NCI-H1930 (cell line): ENCODE measurements at regions not wholly inside any gene's neighbourhood (a gene's known extent, or its start where the extent isn't known, plus 50 kb on each side); places are given as distances from the start of the nearest gene placed in this dataset.

Source experiments
- DNase-seq, 2 experiments: peaks; one replicate each; lab custom pipeline; 2025; lab: John Stamatoyannopoulos, UW

DNA sequence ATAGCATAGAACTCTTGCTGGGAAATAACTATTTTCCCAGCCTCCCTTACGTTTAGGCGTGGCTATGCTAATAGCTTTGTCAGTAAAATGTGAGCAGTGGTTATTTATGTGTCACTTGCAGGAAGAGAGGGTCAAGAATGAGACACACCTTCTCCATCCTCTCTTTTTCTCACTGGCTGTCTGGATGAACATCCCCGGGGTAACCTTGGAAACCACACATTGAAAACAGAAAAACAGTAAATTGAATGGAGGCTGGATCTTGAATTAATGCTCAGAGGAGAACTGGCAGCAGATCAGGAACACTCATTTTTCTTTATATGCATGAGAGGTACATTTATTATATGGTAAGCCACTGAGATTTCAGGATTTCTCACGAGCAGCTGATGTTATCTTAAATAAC, 127.6 kb downstream of the DNAJB9 start:
- no peak for DNase-seq

DNA sequence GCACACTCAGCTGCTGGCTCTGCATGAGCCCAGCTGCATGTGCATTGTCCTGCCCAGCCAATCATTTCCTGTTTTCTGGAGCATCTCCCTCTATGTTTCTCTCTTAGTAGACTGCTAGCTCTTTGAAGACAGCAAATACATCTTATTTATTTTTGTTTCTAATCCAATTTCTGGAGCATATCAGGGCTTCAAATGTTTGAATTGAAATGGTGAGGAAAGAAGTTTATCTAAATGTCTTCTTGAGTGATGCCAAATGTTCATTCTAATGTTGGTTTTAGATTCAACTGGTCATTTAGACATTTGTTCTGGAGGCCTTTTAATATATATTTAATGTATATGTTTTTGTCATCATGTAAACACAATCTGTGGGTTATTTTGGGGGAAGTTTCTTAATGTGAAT, 141.9 kb downstream of the DNAJB9 start:
- no peak for DNase-seq

DNA sequence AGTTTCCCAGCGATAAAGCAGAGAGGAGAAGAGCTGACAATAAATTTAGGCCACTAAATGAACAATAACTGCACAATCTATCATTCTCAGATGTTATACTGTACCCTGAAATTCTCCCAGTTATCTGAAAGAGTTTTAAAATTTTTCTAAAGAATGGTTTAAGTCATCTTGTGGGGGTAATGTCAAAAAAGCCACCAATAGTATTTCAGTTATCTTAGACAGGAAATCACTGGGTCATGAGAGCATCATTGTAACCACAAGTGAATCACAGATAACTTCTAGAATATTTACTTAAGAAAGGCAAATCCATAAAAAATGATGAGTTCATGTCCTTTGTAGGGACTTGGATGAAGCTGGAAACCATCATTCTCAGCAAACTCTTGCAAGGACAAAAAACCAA, 147.1 kb downstream of the DNAJB9 start:
- no peak for DNase-seq

DNA sequence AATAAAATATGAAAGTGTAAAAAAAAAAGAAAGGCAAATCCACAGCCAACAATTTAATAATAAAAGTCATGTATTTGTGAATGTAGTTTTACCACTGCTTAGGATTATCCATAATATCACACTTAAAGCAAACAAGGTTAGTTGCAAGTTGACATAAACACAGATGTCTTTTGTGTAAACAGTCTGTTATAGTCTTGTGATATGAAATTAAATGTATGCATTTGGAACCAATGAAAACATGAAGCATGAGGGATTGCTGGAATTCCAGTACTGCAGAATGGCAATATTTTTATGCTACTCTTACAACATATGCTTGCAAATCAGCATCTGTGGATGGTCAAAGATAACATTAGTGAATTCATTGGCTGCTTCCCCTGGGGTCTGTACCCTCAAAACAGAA, 148.1 kb downstream of the DNAJB9 start:
- DNase-seq = no peak

DNA sequence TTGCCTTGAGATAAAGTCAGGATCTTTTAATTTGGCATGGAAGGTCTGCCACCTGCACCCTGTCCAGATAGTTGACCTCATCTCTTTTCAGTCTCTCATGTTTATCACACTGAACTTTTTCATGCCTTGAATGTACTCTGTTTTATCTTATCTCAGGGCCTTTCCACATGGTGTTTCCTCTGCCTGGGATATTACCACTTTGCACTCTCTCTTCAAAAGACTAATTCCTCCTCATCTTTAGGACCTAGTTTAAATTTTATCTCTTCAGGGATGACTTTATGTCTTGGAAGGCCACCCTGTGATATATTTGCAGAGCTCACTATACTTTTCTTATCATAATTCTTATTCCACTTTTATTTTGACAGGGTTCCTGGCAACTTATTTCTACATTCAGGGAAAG, 150.0 kb downstream of the DNAJB9 start:
- DNase-seq = no peak

DNA sequence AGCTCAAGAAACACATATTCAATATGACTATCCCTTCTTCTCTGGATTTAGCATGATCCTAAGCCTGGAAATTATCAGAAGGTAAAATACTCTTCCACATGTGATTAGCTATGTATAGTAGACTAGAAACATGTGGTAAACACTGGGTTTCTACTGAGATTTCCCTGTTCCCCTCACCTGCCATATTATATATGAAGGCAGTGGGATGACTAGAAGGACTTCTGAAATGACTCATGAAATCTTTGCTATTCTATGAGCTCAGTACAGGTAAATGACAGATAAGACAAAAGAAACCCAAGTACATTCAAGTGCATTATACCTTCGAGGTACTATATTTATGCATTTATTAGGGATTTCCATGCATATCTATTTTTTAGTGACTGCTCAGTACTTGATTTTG, 152.9 kb downstream of the DNAJB9 start:
- DNase-seq = no peak

DNA sequence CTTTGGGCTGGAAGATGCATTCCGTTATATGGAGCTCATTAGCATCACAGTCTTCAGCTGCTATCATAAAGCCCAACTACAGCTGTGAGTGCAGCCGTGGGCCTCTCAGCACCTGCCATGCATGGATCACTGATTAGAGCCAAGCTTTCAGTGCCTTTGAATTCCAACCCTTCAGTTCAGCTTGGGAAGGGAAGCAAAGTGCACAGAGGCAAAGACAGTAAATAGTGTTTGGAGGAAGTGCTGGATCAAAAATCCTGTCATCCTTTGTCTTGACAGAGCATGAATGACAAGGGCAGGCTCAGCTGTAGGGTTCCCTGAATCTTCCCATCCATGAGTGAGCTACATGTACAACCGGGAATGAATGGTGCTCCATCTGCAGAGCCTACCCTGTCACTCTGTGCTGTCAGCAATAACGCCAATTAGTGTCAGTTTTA, 153.7 kb downstream of the DNAJB9 start:
- no peak for DNase-seq

DNA sequence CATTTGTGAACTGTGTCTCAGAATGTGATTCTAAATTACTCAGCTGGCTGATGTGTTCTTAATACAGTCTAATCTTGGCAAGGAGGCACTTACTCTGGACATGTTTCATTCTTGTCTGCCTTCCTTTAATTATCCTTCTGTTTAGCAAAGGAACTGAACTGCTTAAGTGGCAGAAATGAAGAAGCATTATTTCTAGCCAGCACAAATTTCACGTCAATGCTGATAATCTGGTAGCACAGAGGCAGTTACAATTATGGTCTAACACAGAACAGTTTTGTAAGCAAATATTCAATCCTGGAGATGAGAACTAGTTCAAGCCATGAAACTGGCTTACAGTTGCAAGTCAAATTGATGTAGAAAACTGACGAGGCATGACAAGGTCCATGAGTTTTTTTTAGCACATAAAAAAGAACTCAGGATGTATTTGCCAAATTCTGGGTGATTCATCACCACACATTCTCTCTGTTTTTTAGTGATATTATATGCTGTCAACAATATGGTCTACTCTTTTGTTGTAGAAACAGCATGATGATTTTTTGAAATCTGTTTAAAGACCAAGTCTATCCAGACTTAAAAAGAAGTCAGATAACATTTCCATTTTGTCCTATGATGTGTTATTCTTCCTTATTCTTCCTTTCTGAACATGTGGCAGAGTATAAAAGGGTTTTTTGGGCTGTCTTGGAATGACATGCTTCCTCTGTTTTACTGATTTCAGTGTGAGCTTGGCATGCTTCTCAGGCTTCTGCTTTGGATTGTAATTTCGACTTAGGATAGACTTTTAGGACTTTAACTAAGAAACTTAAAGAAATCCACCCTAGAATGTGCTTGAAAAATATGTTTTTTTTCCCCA, 154.8 kb downstream of the DNAJB9 start:
- DNase-seq = no peak

DNA sequence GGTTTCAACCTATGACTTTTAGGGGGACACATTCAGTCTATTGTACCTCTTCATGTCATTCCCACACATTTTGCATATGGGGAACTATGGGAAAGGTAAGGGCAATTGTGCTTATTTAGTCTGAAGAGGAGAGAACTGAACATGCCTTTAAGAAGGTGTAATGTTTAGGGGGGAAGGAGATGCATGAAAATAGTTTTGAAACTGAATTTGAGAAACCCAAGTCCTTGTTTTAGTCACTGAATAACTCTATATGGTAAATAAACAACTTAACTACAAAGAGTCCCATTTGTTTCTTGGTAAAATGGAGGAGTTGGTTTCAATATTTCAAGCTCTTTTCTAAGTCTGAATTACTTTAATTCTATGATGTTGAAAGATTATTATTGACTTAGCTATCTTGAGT, 166.1 kb downstream of the DNAJB9 start:
- no peak for DNase-seq

DNA sequence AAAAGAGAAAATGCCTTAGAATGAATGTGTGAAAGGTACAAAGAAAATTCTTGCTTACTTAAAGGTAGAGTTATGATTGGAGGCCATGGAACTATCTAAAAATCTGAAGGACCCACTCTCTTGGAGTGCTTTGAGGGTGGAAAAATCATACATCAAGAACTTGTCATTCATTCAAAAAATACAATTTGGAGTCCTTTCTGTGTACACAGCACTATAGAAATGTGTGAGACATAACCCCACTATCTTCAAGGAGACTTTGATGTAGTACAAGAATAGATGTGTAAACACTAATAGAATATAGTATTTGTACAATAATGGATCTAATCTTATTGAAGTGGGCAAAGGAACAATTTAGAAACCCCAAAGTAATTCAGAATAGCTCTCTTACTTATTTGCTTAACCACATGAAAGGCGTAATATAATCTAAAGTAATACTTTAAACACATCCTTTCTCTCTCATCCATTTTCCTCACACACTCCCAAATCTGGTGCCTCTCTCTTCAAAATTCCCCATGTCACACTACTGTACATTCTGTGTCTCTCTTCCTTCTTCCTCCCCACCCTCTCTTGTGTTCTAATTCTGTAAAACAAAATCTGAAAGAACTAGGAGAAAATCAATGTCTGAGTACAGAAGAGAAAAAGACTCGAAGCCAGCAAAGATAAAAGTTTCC, 166.7 kb downstream of the DNAJB9 start:
- no peak for DNase-seq

DNA sequence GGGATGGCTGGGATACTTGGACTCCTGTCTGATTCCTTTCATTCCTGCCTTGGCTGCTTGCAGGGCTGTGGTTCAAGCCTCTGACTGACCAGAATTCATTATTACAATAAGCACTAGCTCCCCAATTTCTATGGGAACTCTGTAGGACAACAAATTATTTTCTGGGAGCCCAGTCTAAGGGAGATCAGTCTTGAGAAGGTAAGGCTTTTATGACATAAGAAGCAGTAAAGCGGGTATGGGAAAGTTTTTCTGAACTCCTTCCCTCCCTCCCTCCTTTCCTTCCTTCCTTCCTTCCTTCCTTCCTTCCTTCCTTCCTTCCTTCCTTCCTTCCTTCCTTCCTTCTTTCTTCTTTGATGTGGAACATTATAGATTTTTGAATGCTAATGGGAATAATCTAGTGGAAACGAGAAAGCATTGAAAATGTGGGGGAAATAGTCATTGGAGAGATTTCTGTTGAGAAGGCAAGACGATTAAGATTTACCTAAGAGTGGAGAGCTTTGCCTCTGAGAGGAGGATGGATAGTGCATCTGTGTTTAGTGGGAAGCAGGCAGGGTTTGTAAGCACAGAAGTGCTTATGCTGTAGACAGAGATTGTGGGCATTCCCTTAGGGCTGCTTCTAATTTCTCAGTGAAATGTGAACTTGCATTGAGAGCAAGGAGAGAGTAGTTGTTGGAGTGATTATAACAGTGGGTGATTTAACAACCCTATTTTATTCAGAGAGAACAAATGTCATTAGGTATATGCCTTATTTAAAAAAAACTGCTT, 201.5 kb downstream of the DNAJB9 start:
- DNase-seq = no peak

DNA sequence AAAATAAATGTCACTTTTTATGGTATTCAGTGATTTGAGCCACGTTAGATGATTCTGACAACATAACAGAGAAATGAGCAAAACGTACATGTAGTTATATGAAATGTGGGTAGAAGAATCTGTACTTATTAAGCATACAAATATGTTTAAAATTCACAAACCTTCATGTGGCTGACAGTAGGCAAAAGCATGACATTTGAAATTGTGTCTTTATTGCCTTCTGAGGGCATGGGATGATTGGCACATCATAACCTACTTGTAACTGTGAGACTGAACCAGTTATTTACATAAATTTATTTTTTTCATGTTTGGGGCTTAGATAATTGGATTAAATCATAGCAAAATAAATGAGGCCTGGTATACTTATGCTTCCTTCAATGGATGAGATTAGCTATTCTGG, 202.2 kb downstream of the DNAJB9 start:
- DNase-seq = no peak

DNA sequence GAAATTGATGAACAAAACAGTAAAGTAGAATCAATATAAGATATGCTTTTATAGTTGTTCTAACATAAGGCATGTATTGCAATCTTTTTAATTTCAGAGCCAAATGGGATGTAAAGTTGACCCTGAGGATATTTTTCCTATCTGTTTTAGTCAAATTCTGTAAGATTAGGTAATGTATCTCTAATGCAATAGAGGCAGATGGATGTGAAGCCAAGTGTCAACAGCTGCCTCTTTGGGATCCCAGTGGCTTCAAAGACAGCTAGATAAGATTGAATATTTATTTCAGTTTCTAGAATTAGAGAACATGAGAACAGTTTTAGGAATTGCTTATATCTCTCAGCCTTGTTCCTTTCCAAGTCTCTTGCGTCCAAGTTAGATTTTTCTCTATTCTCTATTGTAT, 208.3 kb downstream of the DNAJB9 start:
- no peak for DNase-seq

DNA sequence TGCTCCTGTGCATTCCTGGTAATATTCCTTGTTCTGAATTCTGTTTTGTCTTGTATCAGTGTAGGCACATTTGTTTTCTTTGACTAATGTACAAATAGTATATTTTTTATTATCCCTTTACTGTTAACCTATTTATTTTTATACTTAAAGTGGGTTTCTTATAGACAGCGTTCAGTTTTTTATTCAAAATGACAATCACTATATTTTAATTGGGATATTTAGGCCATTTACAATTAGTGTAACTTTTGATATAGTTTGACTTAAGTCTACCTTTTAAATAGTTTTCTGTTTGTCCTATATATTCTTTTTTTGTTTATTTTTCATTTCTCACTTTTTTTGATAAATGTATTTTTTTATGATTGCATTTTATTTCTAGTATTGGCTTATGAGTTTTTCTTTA, 219.8 kb downstream of the DNAJB9 start:
- no peak for DNase-seq

DNA sequence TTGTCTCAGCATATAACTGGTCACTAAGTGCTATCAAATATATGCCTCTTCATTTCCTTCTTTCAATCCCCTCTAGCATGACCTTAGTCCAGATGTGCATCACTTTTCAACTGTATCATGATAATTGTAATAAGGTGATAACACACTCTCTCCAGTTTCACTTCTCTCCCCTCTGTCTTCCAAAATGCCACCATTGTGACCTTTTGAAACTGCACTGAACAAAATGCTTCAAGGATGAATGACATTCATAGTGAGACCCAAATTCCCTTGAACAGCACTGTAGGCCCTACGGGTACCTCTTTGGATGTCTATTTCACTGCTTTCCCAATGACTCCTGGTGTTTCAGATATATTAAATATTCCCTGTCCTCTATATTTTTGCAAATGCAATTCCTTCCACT, 224.8 kb downstream of the DNAJB9 start:
- DNase-seq = no peak

DNA sequence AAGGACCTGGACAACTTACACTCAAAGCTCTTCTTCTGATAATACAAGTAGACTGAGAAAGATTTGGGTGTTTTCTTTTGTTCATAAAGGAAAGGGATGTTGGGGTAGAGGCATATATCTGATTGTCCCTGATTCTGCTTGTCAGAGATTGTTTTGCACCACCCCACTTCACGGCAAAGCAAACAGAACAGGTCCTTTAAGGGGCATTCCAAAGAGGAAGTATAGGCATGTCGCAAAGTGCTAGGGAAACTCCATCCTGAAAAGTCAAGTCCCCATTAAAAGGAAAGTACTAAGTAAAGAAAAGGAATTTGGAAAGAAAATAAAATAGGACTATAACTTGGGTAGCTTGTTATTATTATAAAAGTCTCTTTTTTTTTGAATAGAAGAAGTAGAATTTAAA, 233.0 kb downstream of the DNAJB9 start:
- DNase-seq = no peak

DNA sequence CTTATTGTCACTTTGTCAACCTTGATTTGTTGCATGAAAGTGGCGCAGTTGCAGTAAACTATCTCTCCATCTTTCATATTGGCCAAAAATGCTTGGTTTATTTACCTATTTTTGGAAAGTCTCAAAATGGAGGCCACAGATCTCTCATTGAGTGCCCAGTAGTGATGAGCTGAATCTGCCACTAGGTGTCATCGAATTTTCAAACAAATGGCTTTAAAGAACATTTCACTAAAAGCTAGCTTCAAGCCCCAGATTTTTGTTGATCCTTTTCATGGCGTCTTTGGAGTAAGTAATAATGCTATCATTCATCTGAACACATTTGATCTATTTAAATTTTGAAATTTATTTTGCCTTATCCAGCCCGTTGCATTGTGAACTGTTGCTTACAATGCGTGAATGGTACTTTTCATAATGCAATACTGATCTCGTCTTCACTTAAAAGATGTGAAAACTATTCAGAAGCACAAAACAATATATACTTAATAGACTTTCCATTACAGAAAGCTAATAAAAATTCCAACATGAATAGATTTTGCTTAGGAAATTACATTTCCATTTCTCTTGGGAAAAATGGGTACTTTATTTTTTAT, 236.2 kb downstream of the DNAJB9 start:
- DNase-seq = no peak

DNA sequence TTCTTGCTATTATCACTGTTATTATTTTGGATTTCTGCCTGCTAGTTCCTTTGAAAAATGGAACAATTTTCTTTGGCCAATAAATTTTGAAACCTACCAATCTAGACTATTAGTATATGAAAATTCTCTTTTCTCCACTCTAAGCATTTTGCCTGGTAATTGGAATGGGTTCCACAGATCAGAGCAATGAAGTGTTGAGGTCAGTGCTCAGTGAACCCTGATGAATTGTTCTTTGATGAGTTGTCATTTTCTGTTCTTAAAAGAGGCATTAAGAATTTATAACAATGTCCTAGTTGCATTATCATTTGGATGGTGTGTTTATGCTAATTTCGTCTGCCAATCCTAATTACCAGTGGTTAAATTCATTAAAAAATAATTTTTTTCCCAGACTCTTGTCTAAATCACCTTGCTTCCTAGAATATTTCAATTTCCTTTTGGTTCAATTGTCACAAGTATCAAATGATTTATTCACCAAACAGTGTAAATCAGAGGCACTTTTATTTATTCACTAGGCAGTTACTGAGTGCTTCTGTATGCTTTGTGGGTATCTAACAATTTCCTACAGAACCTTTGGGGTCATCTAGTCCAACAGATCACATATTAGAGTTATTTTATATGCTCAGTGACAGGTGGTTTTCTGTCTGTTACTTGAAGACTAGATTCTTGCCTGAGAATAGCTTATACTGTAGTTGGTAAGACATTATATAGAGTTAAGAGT, 239.0 kb downstream of the DNAJB9 start:
- DNase-seq = no peak

DNA sequence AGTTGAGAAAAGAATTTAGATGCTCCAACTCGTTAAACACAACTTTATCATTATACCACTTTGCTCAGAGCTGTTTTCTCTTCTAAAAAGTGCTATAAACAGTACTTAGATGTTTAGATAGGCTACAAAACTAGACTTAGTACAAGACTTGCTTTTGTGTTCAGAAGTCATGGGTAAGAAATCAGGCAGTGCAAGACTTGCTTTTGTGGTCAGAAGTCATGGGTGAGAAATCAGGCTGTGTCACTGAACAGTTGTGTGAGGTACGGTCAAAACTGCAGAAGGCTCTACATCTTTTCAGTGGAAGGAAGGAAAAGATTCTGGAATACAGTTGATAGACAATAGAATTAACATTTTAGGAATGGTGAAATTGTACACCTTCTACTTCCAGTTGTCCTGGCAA, 239.7 kb downstream of the DNAJB9 start:
- DNase-seq = no peak

DNA sequence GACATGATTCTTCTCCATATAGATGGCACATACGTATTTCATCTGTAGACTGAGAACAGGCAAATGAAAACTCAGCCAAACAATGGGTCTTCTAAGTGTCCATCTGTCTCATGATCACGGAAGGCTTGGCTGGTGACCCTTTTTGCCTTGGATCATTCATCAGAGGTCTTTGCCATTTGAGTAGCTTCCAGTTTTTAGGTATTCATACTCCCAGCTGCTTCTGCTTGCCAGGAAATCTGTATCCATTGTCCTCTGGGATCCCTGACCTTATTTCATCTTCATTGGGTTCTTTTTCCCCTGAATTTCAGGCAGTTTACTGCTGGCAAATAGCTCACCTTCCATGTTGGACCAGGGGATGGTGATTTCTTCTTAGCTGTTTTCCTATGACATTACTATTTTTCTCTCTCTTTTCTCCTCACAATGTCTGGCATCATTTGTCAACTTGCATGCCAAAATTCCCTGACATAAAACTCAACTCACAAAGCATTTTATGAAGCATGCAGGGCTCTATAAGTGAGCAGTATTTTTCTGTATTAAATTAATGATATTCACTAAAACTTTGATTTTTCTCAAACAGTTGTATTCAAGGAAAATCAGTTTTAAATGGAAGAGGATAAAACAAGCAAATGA, 241.2 kb downstream of the DNAJB9 start:
- no peak for DNase-seq

DNA sequence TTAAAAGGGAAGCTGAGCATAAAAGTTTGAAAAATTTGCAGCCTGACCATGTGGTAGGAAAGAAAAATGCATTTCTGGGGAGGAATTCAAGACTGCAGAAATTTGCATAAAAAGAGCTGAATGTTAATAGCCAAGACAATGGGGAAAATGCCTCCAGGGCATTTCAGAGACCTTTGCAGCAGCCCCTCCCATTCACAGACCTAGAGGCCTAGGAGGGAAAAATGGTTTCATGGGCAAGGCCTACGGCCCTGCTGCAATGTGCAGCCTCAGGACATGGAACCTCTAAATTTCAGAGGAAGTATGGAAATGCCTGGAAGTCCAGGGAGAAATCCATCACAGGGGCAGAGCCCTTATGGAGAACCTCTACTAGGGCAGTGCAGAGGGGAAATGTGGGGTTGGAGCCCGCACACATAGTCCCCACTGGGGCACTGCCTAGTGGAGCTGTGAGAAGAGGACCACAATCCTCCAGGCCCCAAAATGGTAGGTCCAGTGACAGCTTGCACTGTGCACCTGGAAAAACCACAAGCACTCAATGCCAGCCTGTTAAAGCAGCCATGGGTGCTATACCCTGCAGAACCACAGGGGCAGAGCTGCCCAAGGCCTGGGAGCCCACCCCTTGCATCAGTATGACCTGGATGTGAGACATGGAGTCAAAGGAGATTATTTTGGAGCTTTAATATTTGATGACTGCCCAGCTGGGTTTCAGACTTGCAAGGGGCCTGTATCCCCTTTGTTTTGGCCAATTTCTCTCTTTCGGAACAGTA, 243.8 kb downstream of the DNAJB9 start:
- DNase-seq = no peak
